ENCODE measurements at regions not wholly inside any gene's neighbourhood (a gene's known extent, or its start where the extent isn't known, plus 50 kb on each side); places are given as distances from the start of the nearest gene placed in this dataset.

GRCh38 chr9:534886-535285 lies 306.6 kb upstream of the DMRT1 start:
- Histone ChIP-seq H3K4me1 (ENCODE audit: low read depth, poor library complexity, severe bottlenecking) (no peaks in the 10 kb centered on the region), H2AFZ (ENCODE audit: low read depth) (no peak overlapping the region), H3K36me3 (ENCODE audit: insufficient read depth) (no peaks in the 10 kb centered on the region), H3K27ac (no peak overlapping the region), H3K79me2 (ENCODE audit: insufficient read depth, low read depth) (no peaks in the 10 kb centered on the region), H4K20me1 (ENCODE audit: insufficient read depth) (no peaks in the 10 kb centered on the region), H3K9ac (no peak overlapping the region), H3K4me3 (IDR thresholded peaks at IDR 0.05; ENCODE audit: insufficient read depth, low read depth, low read length) (no peak overlapping the region), H3K27me3 (ENCODE audit: insufficient read depth, low read depth) (no peaks in the 10 kb centered on the region), H3K4me2 (no peak overlapping the region)
- no peak for TF ChIP-seq CTCF (conservative IDR thresholded peaks at IDR 0.05; ENCODE audit: low read depth, low read length)

GRCh38 chr9:535356-535755 lies 306.1 kb upstream of the DMRT1 start:
- Histone ChIP-seq H3K79me2 (ENCODE audit: insufficient read depth, low read depth) (no peaks in the 10 kb centered on the region), H3K27ac (no peak overlapping the region), H2AFZ (ENCODE audit: low read depth) (no peak overlapping the region), H3K9ac (no peak overlapping the region), H3K4me1 (ENCODE audit: low read depth, poor library complexity, severe bottlenecking) (no peaks in the 10 kb centered on the region), H3K36me3 (ENCODE audit: insufficient read depth) (no peaks in the 10 kb centered on the region), H4K20me1 (ENCODE audit: insufficient read depth) (no peaks in the 10 kb centered on the region), H3K4me2 (no peak overlapping the region), H3K27me3 (ENCODE audit: insufficient read depth, low read depth) (no peaks in the 10 kb centered on the region), H3K4me3 (IDR thresholded peaks at IDR 0.05; ENCODE audit: insufficient read depth, low read depth, low read length) (no peak overlapping the region)
- TF ChIP-seq CTCF (conservative IDR thresholded peaks at IDR 0.05; ENCODE audit: low read depth, low read length): no peak

DNA sequence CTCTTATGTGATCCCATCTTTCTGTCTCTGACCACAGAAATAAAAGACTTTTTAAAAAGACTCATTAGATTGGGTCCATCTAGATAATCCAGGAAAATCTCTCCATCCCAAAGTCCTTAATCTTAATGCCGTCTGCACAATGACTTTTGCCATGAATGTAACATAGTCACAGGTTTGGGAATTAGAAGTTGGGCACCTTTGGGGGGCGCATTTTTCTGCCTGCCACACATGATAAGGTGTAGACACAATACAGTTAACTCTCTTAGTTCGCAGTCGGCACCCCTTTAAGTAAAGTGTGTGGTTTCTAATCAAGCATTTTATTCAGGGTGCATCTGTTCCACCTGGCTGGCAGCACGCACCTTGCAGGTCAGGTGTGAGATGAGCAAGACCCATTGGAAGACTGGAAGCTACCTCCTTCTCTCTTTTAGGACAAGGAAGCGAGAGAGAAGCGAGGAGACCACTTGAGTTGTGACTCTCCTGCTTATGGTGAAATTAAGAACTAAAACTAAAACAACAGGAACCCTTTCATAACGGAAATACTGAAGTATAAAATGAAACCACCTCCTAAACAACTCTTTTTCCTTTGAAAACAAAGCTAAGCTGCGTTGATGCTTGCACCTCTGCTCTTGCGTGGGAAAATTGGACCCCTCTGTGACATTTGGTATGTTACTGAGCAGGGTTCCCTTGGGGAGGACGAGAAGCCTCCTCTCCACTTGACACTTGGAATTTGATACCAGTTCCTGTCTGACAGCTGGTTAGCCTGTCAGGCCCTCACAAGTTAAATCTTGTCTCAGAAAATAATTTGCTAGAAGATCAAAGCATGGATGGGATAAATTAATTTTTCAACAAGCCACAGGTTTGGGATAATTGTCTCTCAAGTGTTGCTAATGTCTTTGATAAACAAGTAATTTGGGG lies 304.6 kb upstream of the DMRT1 start:
- Histone ChIP-seq H3K36me3 (ENCODE audit: insufficient read depth) (no peaks in the 10 kb centered on the region), H3K4me2 (no peak overlapping the region), H2AFZ (ENCODE audit: low read depth) (no peak overlapping the region), H3K9ac (no peak overlapping the region), H3K27me3 (ENCODE audit: insufficient read depth, low read depth) (no peaks in the 10 kb centered on the region), H3K27ac (no peak overlapping the region), H3K4me1 (ENCODE audit: low read depth, poor library complexity, severe bottlenecking) (no peaks in the 10 kb centered on the region), H4K20me1 (ENCODE audit: insufficient read depth) (no peaks in the 10 kb centered on the region), H3K4me3 (IDR thresholded peaks at IDR 0.05; ENCODE audit: insufficient read depth, low read depth, low read length) (no peak overlapping the region), H3K79me2 (ENCODE audit: insufficient read depth, low read depth) (no peaks in the 10 kb centered on the region)
- no peak for TF ChIP-seq CTCF (conservative IDR thresholded peaks at IDR 0.05; ENCODE audit: low read depth, low read length)

- Histone ChIP-seq H3K36me3 (ENCODE audit: insufficient read depth) (no peaks in the 10 kb centered on the region), H3K27me3 (ENCODE audit: insufficient read depth, low read depth) (no peaks in the 10 kb centered on the region), H3K4me1 (ENCODE audit: low read depth, poor library complexity, severe bottlenecking) (no peaks in the 10 kb centered on the region), H3K9ac (no peak overlapping the region), H4K20me1 (ENCODE audit: insufficient read depth) (no peaks in the 10 kb centered on the region), H3K79me2 (ENCODE audit: insufficient read depth, low read depth) (no peaks in the 10 kb centered on the region), H3K4me2 (no peak overlapping the region), H2AFZ (ENCODE audit: low read depth) (no peak overlapping the region), H3K4me3 (IDR thresholded peaks at IDR 0.05; ENCODE audit: insufficient read depth, low read depth, low read length) (no peak overlapping the region), H3K27ac (no peak overlapping the region)
- TF ChIP-seq CTCF (conservative IDR thresholded peaks at IDR 0.05; ENCODE audit: low read depth, low read length): no peak
Observed at GRCh38 chr9:543478-543877, 298.0 kb upstream of the DMRT1 start.

Measured in KMS-11 (cell line).